ENCODE measurements at regions not wholly inside any gene's neighbourhood (a gene's known extent, or its start where the extent isn't known, plus 50 kb on each side); places are given as distances from the start of the nearest gene placed in this dataset.

GRCh38 chr18:8962855-8963635 is 139.5 kb upstream of the NDUFV2 start (continued):
- no peak for TF ChIP-seq ZNF710 (CRISPR knock-in tag; IDR thresholded peaks at IDR 0.05; ENCODE audit: borderline replicate concordance)
- TF ChIP-seq ZNF407 (CRISPR knock-in tag; IDR thresholded peaks at IDR 0.05; ENCODE audit: not compliant biosample characterization) = no peak
- no peak for TF ChIP-seq ZBTB3 (CRISPR knock-in tag; IDR thresholded peaks at IDR 0.05; ENCODE audit: borderline replicate concordance, low read depth)
- no peak for TF ChIP-seq MBD4 (IDR thresholded peaks at IDR 0.05; ENCODE audit: borderline replicate concordance, low read length)
- TF ChIP-seq ZFP36L2 (CRISPR knock-in tag; IDR thresholded peaks at IDR 0.05) = no peak
- no peak for TF ChIP-seq SMAD9 (CRISPR knock-in tag; IDR thresholded peaks at IDR 0.05)
- TF ChIP-seq, protein P1, sequence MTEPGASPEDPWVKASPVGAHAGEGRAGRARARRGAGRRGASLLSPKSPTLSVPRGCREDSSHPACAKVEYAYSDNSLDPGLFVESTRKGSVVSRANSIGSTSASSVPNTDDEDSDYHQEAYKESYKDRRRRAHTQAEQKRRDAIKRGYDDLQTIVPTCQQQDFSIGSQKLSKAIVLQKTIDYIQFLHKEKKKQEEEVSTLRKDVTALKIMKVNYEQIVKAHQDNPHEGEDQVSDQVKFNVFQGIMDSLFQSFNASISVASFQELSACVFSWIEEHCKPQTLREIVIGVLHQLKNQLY (CRISPR knock-in tag; IDR thresholded peaks at IDR 0.05) = no peak
- no peak for TF ChIP-seq ZNF850 (CRISPR knock-in tag; conservative IDR thresholded peaks at IDR 0.05)
- TF ChIP-seq SOX13 (IDR thresholded peaks at IDR 0.05) = no peak
- no peak for TF ChIP-seq SOX13 (CRISPR knock-in tag; conservative IDR thresholded peaks at IDR 0.05 in 1 of 2, IDR thresholded peaks at IDR 0.05 in 1 of 2)
- no peak for TF ChIP-seq TP53 (CRISPR knock-in tag; conservative IDR thresholded peaks at IDR 0.05)
- no peak for TF ChIP-seq SP4 (CRISPR knock-in tag; IDR thresholded peaks at IDR 0.05)
- TF ChIP-seq CEBPG (CRISPR knock-in tag; IDR thresholded peaks at IDR 0.05) = 0 out of 2 replicates have a peak, but pooled peaks have one; percentile 36
- peak; percentile 8; the same call in 1 of the 2 replicates for TF ChIP-seq ZNF687 (CRISPR knock-in tag; IDR thresholded peaks at IDR 0.05)
